Transverse colon (tissue), 4 donors: ENCODE measurements at regions not wholly inside any gene's neighbourhood (a gene's known extent, or its start where the extent isn't known, plus 50 kb on each side); places are given as distances from the start of the nearest gene placed in this dataset.

ENCODE experiments used
- DNase-seq: peaks from one replicate; pipeline ENCODE4 v3.0.0-alpha.2; 2019
- H3K27ac ChIP-seq, 4 donors: fragments of 200-600 bp; sonication (generic); 2 replicates each; pipeline ENCODE4 v1.5.1; 2016 to 2018; ENCODE audit warnings: inconsistent platforms in 4 of 4
- H3K27me3 ChIP-seq: fragments of 200-600 bp; sonication (generic); 2 replicates; pipeline ENCODE4 v1.5.1; 2017; ENCODE audit warnings: inconsistent platforms
- H3K36me3 ChIP-seq, 4 donors: fragments of 200-600 bp; sonication (generic); 2 replicates each; pipeline ENCODE4 v1.5.1; 2017 to 2019; ENCODE audit warnings: inconsistent platforms in 4 of 4
- H3K4me1 ChIP-seq, 4 donors: fragments of 200-600 bp; sonication (generic); 2 replicates each; pipeline ENCODE4 v1.5.1; 2017 to 2020; ENCODE audit warnings: inconsistent platforms in 4 of 4
- H3K4me3 ChIP-seq, 4 donors: fragments of 200-600 bp; sonication (generic); 1 replicate in 1 of 4; 2 replicates in 3 of 4; pipeline versions ENCODE4 v1.5.1 to v1.6.1; 2017 to 2019; ENCODE audit warnings: inconsistent platforms in 4 of 4
- H3K9me3 ChIP-seq, 2 donors: fragments of 200-600 bp; sonication (generic); 2 replicates each; pipeline ENCODE4 v1.5.1; 2017 to 2019; ENCODE audit warnings: inconsistent platforms in 2 of 2
- CTCF ChIP-seq, 5 experiments: fragments of 200-600 bp in 3 of 5; fragments of 450-650 bp in 2 of 5; sonication (generic) in 3 of 5; IDR thresholded peaks; 1 replicate in 2 of 5; 2 replicates in 3 of 5; pipeline ENCODE4 v1.5.1; 2016 to 2017; ENCODE audit warnings: antibody characterized with exemption in 5 of 5, inconsistent platforms in 3 of 5, mild to moderate bottlenecking in 2 of 5, moderate library complexity in 1 of 5
- EP300 ChIP-seq: sonication (generic); formaldehyde crosslinking; IDR thresholded peaks from one replicate; pipeline ENCODE4 v1.6.1; 2017; ENCODE audit warnings: antibody characterized with exemption, low read depth
- POLR2A ChIP-seq: fragments of 450-650 bp; IDR thresholded peaks from one replicate; pipeline ENCODE4 v1.6.1; 2016; ENCODE audit warnings: antibody characterized with exemption, mild to moderate bottlenecking, moderate library complexity
- POLR2AphosphoS5 ChIP-seq, 3 donors: sonication (generic); formaldehyde crosslinking; IDR thresholded peaks; one replicate each; pipeline ENCODE4 v1.6.1; 2016; ENCODE audit warnings: antibody characterized with exemption in 3 of 3
- WGBS, 2 donors: methylation state at CpG; one replicate each; pipeline ENCODE4 v1.1.5; 2018; ENCODE audit warnings: low coverage in 1 of 2; 5-methylcytosine and 5-hydroxymethylcytosine counted together
- in situ Hi-C, 4 donors: fragments of 200-750 bp; cut with MboI; loops; one replicate each; pipeline versions ENCODE4 v1.15.0 to v1.15.1; 2017; ENCODE audit warnings: low sequenced_read_pairs in 3 of 4, low pct_ligation_motif_present in 1 of 4, low pct_unique_long_range_greater_than_20kb in 1 of 4
- intact Hi-C: fragments of 100-400 bp; cut with DNase I; formaldehyde crosslinking; loops from one replicate; pipeline ENCODE4 v1.15.1; 2023; ENCODE audit warnings: low total_unique reads

DNA sequence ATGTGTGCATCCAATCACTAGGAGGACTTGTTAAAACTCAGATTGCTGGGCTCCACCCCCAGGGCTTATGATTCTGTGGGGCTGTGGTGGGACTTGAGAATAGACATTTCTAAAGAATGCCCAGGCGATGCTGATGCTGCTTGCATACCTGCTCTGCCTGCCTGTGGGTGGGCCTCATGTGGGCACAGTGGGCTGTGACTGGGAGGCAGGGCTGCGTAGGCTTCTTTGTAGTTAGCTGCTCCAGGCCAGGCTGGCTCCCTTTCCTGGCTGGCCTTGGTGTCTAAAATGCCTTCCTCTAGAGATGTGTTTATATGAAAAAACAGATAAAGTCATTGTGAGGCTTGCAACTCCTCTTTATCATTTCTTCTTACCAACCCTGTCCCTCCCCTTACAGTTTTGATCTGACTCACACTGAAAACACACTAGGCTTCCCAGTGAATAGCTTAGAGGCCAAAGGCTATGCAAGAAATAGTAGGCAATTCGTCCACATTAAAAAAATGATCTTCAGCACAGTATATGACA lies 495.5 kb upstream of the MAP3K7 start:
- DNase-seq: no peak
- WGBS, 2 donors: 15 to 58% methylated on average over 1 to 3 of the region's 3 CpGs
- no peaks in the 10 kb centered on the region for H3K9me3 ChIP-seq
- H3K4me3 ChIP-seq: no peak overlapping the region
- in situ Hi-C loops: no loop called here
- no peaks in the 10 kb centered on the region for H3K27me3 ChIP-seq
- TF ChIP-seq POLR2A: no peak
- TF ChIP-seq EP300: no peak
- TF ChIP-seq POLR2AphosphoS5 (IDR thresholded peaks at IDR 0.05): no peak
- TF ChIP-seq CTCF (IDR thresholded peaks at IDR 0.05): no peak
- intact Hi-C loops: no loop called here
- no peaks in the 10 kb centered on the region for H3K4me1 ChIP-seq
- no peaks in the 10 kb centered on the region for H3K36me3 ChIP-seq
- peak overlapping the region in 1 of 4 donors; percentile 15 for H3K27ac ChIP-seq

DNA sequence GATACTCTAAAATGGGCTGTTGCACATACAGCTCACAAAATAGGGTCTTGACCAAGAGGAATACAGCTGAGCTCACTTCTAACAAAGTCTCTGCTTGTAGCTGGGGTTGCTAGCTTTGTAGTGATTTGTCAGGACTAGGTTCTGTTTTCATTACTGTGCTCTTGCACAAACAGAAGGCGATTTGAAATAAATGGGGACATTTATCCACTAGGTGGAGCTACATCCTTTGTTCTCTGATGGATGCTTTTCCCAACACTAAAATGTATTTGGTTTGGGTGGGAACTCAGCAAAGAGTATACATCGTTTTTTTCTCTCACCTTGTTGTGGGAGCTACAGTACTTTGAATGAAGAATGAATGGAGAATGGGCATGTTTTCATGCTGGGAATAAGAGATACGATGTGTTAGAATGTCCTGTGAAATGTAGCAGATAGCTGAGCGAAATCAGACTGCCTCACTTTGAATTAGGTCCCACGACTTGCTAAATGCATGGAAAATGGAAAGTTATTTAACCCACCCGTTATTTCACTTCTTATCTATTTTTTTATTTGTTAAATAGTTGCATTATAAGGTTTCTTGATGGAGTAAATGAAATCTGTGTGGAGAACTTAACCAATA lies 494.7 kb upstream of the MAP3K7 start:
- H3K4me1 ChIP-seq: no peaks in the 10 kb centered on the region
- no peaks in the 10 kb centered on the region for H3K27me3 ChIP-seq
- in situ Hi-C loops: no loop called here
- H3K36me3 ChIP-seq: no peaks in the 10 kb centered on the region
- WGBS, 2 donors: 34 to 38% methylated on average over 5 to 6 of the region's 6 CpGs
- peak; percentile 54 to 62 (median 61) for TF ChIP-seq CTCF (IDR thresholded peaks at IDR 0.05)
- TF ChIP-seq POLR2AphosphoS5 (IDR thresholded peaks at IDR 0.05): no peak
- no peaks in the 10 kb centered on the region for H3K9me3 ChIP-seq
- H3K27ac ChIP-seq: no peak overlapping the region
- no peak for DNase-seq
- intact Hi-C loops: no loop called here
- no peak overlapping the region for H3K4me3 ChIP-seq

DNA sequence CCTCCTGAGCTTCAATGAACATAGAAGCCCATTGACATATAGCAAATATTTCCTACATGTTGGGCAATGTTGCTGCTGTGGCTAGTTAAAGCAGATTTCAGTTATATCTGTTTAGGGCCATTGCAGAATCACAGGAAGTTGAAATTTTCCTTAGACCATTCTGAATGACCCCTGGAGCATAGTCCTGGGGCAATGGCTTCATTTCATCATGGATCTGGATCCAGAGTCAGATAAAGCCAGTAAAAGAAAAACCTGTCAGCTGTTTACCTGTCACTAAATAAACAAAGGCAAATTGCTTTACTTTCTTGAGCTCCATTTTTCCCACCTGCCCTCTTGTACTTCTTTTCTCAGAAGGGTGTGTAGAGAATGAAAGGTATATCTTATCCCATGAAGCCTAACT lies 494.0 kb upstream of the MAP3K7 start:
- no peak for DNase-seq
- Histone ChIP-seq H3K36me3 (no peaks in the 10 kb centered on the region), H3K27ac (no peak overlapping the region), H3K9me3 (no peaks in the 10 kb centered on the region), H3K27me3 (no peaks in the 10 kb centered on the region), H3K4me3 (no peak overlapping the region), H3K4me1 (no peaks in the 10 kb centered on the region)
- in situ Hi-C loops (no loop called here), intact Hi-C loops (no loop called here)
- no peak for TF ChIP-seq POLR2AphosphoS5 (IDR thresholded peaks at IDR 0.05)
- no peak for TF ChIP-seq CTCF (IDR thresholded peaks at IDR 0.05)
- no peak for TF ChIP-seq POLR2A
- no peak for TF ChIP-seq EP300

DNA sequence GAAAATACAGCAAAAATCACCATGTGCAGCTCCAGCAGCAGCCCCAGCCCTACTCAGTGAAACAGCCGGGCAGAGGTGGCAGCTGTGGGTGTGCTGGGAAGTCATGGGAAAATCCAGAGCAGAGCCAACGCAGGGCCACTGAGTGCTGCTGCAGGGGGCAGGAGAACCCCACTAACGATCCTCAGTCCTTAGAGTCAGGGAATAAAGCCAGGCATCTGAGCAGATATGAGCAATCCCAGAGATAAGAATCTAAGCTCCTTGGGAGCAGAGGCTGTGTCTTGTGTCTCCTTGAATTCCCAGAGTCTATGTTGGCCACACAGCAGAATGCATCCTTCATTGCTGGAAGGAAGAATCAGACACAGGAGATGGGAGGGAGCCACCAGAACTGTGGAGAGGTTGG lies 493.1 kb upstream of the MAP3K7 start:
- Histone ChIP-seq H3K36me3 (no peaks in the 10 kb centered on the region), H3K4me3 (no peak overlapping the region), H3K27me3 (no peaks in the 10 kb centered on the region), H3K9me3 (no peaks in the 10 kb centered on the region), H3K4me1 (no peaks in the 10 kb centered on the region), H3K27ac (no peak overlapping the region)
- 74% methylated on average over 3 of the region's 3 CpGs; no CpG with 5 or more reads in 1 of the 2 donors for WGBS, 2 donors
- in situ Hi-C loops: no loop called here
- no peak for DNase-seq
- TF ChIP-seq EP300 (no peak), POLR2AphosphoS5 (IDR thresholded peaks at IDR 0.05) (no peak), POLR2A (no peak), CTCF (IDR thresholded peaks at IDR 0.05) (no peak)
- intact Hi-C loops: no loop called here
